ENCODE measurements at regions not wholly inside any gene's neighbourhood (a gene's known extent, or its start where the extent isn't known, plus 50 kb on each side); places are given as distances from the start of the nearest gene placed in this dataset.
"Not testable (repeated sequence)": the region's sequence is repeated elsewhere in the genome, so short reads cannot be mapped to it uniquely, and the experiment has no call there.

DNA sequence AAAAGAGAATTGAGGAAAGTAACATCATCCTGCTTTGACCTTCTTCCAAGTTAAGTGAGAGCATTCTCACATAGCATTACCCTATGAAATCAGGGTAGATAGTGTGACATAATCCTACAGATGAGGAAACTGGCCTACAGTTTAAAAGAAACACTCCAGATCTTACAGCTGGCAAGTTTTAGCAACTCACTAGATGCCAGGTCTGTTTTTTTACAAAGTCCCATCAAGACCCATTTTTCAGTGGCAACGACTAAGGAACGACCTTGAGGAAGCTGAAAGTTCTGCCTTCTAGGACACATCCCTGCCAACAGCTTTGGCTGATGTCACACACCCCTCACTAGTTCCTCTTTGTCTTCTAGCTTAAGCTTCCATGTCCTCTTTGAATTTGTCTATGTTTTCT lies 92.7 kb downstream of the ATP6V0E2 start:
- TF ChIP-seq CTCF, POLR2A (IDR thresholded peaks at IDR 0.05): not testable (repeated sequence)
